ENCODE measurements at regions not wholly inside any gene's neighbourhood (a gene's known extent, or its start where the extent isn't known, plus 50 kb on each side); places are given as distances from the start of the nearest gene placed in this dataset.

DNA sequence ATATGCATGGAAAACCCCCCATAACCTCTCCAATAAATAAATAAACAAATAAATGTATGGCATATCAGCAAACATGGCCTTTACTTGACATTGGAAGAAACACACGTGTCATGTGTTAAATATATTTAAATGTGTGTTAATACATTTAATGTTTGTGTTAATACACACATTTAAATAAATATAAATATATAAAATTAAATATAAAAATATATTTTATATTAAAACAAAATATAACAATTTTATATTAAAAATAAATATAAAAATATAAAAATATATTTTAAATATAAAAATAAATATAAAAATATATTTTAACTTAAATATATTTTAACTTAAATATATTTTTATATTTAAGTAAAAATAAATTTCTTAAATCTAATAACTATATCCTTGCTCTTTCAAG, 187.6 kb upstream of the CXXC4 start:
- DNase-seq = no peak

DNA sequence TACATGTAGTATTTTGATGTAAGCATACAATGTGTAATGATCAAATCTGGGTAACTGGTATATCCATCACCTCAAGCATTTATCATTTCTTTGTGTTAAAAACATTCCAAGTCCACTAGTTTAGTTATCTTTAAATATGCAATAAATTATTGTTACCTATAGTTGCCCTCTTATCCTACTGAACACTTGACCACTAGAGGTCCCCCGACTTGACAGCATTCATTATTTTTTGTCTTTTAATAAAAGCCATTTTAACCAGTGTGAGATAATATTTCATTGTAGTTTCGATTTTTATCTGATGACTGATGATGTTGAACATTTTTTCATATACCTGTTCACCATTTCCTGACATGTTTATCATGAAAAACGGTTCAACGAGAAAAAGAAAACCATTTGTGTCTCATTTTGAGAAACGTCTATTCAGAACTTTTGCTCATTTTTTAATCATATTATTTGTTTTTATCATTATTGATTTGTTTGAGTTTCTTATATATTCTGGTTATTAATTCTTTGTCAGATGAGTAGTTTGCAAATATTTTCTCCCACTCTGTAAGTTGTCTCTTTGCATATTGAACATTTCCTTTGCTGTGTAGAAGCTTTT, 199.0 kb upstream of the CXXC4 start:
- no peak for DNase-seq

DNA sequence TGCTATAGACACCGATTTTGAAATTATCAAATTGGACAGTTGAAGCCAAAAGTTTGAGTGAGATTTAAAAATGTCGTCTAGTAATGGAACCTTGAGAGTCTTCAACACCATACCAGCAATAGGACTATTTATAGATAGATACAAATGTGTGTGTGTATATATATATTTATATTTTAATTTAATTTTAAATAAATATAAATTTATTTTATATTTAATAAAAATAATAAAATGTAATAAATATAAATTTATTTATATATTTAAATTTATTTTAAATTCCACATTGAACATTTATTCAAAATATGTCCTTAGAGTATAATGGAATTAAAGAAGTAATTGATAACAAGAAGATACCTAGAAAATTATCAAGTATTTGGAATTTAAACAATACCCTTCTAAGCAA, 221.9 kb upstream of the CXXC4 start:
- no peak for DNase-seq

DNA sequence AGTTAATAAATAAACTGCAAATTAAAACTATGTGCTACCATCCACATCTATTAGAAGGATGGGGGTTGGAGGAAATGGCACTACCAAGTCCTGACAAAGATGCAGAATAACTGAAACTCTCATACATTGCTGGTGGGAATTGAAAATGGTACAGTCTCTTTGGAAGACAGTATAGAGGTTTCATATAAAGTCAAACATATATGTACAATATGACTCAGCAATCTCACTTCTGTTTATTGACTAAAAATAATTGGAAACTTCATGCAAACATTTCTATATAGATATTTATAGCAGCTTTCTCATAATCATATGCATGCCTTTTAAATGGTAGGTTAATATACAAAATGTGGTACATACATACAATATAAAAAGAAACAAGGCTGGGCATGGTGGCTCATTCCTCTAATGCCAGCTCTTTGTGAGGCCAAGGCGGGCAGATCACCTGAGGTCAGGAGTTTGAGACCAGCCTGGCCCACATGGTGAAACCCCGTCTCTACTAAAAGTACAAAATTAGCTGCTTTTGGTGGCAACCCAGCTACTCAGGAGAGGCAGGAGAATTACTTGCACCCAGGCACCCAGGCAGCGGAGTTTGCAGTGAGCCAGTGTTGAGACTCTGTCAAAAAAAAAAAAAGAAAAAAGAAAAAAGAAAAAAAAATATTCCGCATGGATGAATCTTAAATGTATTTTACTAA, 225.0 kb upstream of the CXXC4 start:
- DNase-seq = peak; percentile 20

DNA sequence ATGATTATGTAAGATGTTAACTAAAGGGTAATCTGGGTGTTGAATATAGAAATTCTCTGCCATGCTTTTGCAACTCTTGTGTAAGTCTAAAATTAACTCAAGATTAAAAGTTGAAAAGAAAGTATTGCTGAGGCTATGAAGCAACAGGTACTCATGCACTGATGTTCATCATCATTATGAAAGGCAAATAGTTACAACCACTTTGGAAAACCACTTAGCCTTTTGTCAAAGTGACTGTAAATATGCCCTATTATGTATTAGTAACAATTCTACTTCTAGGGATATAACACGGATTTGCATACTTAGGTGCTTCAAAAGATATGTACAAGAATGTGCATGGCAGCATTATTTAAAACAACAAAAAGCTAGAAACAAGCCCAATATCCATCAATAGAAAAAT, 227.8 kb upstream of the CXXC4 start:
- DNase-seq = no peak

DNA sequence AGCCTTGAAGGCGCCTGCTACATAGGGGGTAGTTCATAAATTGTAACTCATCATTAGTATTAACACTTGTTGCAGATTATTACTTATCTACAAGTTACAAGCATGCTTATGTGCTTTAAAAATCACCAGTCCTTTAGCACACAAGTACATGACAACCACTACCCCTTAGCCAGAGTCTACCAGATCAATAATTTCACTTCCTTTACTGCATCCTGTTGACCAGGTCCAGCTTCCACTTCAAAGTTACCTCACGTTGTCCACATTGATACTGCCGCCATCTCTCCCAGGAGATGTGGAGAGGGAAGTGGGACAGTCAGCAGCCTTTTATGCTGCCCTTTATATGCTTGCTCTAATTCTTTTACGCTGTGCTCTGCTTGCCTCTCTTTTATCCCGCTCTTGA, 231.3 kb upstream of the CXXC4 start:
- no peak for DNase-seq

DNA sequence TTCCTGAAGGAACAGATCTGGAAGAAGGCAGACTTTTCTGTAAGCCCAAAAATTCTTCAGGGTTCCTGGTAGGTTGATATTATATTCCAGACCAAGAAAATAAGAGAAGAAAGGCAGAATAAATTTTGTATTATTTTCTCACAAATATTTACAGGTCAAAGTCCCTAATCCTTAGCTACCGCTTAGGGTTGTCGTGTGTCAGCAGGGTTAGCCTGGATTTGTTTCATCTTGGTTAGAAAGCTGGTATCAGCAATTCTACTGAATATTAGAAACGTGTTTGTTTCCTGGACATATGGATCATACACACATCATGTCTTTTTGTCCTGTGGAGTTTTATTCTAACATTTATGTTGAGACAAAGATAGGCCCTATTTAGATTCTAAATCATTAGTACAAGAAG, 232.9 kb upstream of the CXXC4 start:
- DNase-seq = no peak

DNA sequence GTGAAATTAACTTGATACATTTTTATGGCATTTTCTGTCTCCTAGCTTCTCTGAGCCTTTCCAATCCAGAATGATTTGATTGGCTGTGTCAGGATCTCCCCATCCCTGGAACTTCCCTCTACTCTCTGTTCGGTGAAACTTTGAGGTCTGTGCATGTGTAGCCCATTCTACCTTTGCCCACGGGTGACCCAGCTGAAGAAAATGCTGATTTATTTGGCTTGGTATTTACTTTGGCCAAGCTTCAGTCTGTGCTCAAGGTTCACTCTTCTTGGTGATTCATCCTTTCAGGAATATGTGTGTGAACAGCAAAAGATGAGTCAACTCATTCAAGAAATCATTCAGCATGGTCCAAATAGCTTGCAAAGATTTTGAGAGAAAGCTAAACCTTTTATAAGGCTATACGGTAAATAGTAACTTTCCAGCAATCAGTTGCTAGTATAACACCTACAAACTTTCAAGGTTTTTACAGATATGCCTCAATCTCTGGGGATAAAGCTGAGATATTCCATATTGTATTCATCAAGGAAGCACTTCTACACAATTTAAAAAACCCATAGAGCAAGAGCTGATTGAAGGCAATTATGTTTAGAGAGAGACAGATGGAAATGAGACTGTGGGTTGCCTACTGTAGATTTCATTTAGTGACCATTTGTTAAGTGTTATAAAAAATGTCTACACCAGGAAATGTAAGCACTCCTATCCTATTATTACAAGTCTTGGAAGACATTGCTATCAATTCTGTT, 233.9 kb upstream of the CXXC4 start:
- DNase-seq = peak; percentile 46

DNA sequence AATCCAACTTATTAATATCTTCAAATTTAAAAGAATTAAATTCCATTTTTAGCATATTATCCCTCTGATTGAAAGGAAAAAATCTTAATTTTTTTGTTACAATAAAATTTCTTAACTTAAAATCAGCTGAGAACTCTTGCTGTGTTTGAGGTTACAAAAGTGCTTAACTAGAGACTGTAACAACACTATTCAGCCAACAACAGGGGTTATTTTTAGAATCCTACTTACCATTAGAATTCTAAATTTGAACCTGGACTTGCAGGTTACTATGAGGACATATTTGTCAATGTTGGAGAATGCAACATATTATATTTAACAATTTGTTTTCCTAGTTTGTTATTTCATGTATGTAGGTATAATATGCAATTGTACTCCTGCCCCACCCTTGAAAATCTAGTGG, 238.1 kb upstream of the CXXC4 start:
- no peak for DNase-seq

DNA sequence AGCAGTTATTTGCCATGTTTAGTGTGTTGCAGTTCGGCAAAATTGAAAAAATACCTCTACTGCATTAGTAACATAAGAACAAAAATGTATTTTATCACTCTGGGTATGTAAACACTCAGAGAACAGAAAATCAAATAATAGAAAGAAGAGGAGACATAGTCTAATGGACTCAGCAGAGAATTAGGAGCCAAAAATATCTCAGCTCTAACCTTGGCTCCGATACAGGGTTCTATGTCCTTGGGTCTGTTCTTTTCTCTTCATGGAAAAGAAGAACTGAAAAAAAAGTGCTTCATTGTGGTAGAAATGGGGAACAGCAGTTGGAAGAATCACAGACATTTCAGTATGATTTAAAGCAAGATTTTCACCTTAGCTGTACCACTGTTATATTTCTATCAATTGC, 240.5 kb upstream of the CXXC4 start:
- DNase-seq = no peak

DNA sequence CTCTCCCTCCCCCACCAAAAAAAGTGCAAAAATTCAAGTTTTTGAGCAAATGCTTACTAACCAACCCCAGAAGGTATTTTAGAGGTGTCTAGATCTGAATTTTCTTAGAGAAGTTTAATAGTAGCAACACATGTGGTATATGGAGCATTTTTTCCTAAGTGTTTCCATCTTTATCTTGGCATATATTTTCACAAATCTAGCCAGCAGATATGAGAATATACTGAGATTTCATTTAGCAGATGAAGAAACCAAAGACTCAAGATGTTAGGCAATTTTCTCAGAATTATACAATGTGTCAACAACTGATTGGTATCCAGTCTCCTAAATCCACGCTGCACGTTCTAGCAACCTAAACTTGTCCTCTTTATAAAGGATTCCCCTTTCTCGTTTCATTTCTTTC, 245.5 kb upstream of the CXXC4 start:
- DNase-seq = no peak

DNA sequence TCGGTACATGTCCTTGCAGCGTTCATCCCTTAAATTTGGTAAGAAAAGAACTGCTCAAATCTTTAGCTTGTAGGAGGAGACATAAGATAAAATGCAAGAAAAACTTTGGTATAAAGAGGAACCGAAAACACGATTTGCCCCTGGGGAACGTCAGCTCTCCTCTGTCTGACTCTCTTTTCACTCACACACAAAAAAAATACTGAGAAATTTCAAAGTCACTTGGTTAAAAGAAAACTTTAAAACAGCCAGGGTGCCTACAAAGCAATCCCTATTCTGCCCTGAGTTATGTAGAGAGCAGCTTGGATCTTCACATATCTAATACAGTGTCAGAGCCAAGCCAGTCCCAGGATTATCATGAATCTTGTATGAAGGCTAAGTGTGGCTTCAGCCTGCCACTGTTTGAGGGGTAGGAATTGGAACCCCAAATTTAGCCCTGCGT, 248.5 kb upstream of the CXXC4 start:
- no peak for DNase-seq

DNA sequence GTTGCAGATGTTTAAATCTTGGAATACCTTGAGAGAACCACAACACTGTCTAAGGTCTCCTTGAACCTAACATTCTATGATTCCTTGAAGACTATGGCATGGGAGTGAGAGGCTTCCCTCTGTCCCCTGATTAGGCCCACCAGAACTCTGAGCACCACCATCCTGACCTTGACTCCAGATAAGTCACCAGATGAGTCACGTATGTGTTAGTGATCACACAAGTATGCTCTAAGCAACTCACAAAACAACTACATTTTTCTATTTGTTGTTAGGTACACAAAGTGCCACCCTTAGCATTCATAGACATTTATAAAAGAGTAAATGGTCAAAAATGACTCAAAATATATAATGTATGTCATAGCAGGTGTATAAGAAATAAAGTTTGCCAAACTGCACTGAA, 252.9 kb upstream of the CXXC4 start:
- no peak for DNase-seq

DNA sequence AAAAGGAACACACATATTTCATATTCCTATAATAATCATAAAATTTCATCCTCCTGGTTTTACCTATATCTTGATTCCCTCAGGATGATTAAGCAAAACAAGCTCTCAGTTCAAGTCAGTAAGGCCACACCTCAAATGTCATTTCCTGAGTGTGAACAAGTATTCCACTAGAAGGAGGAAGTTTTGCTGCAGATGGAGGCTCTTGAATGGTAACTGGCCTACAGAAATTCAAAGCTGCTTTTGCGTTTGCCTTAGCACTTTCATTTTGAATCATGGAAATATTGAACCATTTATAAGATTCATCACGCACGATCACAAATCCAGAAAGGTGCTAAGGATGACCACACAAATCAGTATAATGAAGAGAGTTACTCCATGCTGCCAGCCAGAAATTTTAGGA, 254.4 kb upstream of the CXXC4 start:
- peak; percentile 43 for DNase-seq

DNA sequence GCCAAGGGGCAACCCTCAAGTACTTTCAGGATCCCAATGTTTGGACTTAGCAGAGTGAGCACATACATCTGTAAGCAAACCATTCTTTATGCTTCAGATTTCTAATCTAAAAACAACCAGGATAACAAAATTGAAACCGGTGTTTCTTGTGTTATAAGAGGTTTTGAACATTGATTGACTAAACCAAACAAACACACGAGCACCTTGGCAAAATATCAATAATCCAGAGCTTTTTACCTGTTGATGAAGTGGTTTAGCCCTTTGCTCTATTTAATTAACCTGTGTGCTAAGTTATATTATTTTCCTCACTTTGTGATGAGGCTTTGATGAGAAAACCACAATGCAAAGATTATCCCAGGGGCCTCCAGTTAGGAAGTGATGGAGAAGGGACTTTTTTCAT, 255.3 kb upstream of the CXXC4 start:
- DNase-seq = no peak

DNA sequence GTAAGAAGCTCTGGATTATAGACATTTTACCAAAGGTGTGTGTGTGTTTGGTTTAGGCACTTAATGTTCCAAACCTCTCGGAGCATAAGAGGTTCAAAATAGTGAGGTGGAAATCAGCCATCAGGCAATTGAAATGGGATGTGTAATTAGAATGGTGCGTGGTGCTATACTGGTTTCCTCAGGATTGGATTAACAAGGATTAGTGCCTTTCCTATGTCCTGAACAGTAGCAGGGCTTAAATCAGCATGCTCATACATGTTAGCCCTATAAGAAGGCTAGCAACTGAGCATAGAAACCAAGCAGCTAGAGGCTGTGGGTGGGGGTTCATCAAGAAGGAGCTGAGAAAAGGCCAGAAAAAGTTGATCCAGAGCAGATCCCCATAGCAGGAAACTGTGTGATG, 256.8 kb upstream of the CXXC4 start:
- no peak for DNase-seq

DNA sequence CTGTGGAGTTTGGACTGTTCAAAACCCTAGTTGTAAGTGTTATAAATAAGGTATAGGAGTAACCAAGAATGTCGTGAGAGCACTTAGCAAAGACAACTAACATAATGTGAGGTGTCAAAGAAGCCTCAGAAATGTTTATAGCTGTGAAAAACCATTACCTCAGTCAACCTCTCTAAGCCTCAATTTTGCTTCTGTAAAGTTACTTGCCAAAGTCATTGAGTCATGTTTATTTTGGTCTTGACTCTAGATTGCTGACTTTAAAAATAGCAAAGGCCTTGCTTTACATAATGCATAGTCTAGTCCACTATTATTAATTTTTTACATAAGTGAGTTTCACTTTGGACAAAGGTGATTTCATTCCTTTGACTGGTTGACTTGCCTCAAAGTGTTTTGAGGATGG, 257.6 kb upstream of the CXXC4 start:
- DNase-seq = no peak

DNA sequence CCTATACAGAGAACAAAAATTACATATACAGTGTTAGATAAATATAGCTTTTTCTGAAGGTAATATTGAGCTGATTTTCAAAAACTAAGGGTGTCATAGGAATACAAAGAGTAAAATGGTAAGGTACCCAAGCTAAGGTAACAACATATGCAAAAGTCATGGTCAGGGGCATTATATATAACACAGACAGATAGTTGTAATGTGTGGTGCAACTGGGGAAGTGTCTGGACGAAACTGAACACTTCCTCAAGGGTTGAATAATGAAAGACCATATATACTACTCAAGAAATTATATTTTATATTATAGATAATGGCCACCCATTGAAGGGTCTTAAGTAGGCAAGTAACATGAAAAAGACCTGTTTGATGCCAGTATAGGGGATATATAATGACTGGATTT, 262.1 kb upstream of the CXXC4 start:
- DNase-seq = no peak

DNA sequence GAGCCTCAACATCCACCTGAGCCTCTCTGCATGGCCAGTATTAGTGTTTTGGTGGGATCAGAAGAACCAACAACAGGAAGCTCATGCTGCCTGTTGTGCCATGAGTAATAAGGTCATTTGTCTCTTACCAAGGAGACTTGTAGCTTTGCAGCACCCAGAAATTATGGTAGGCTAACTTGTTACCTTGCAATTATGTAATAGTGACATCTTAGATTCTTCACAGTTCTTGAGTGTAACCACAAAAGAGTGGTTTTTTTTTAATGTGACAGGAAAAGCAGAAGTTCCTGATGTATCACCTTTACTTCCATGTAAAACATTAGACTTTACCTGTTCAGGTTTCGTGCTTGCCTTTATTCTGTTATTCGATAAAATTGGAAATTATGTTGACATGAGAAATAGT, 263.9 kb upstream of the CXXC4 start:
- no peak for DNase-seq

DNA sequence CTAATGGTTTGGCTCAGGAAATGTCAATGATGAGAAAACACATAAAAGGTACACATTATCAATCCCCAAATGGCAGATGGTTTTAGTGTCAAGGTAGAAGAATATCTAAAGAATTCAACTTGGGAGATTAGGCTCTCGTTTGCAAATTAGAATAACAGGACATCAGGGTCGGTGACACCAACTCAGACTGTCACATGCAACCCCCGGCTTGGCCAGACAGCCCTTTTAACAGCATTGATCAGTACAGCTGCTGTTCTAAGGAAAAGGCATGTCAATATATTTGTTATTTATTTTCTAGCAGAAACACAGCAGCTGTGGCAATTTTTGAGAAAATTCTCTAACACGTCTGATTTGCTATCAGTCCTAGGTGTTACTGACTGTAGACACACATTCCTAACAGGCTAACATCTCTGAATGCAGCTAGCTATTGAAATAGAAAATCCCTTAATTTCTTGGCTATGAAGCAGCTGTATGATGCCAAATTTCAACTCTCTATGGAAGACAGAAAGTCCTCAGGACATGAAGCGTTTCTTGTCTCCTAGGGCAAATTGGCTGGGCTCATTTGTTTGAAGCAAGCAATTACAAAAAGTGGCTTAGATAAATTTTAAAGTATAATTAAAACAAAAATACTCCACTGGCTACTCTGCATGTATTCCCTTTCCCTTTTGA, 269.0 kb upstream of the CXXC4 start:
- no peak for DNase-seq

DNA sequence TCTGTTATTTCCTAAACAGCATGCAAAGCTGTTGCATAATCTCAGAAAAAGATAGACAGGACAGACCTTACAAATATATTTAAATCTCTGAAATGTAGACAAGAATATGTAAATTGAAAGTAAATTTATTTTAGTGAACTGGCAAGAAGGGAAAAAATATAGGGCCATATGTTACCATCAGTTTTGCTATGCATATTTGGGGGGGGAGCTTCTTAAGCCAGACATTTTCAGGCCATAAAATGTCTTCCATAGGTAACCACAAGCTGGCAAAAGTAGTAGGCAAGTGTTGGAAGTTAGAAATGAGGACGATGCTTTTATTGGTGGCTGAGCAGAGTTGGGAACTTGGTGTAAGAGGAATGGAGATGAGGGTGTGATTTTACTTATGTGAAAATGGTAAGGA, 272.0 kb upstream of the CXXC4 start:
- no peak for DNase-seq

DNA sequence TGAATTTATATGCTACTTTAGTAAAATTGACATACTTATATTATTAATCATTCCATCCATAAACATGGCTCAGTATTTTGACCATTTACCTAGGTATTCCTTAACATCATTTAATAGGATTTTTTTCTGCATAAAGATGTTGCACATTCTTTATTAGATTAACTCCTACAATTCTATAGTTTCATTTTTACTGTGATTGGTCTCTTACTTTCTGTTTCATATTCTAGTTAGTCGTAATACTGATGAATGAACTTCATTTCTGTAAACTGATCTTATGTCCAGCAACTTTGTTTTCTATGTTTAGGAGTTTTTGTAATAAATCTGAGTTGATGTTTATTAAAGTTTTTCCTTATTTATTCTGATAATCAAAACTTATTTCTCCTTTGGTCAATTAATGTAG, 278.2 kb upstream of the CXXC4 start:
- no peak for DNase-seq

DNA sequence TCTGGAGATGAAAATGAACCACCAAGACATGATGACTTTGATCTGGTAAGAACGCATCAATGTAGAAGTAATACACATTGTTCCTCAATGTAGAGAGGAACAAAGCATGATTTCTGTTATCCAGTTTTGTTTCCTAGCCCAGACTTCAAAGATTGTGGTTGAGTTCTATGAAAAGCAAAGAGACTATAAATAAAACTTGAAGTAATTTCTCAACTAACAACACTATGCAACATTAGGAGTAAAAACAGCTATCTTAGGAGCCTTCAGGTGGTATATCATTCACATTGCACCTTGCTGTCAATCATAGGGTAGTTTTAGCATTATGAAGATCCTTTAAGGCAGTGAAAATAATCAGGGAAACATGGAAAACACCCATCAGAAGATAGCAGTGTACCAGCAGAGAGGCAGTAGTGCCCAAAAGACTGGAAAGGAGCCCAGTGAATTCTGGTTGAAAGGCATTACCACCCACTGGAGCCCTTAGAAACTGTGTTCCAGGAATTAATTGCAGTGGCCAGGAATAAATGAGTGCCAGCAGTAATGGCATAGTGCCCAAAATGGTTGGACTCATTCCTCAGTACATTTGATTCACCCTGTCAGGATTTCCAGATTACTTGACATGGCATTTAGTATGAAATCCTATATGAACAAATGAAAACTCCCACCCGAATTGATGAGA, 300.7 kb upstream of the CXXC4 start:
- no peak for DNase-seq

All from activated CD4-positive, alpha-beta T cell treated with anti-CD3 and anti-CD28 coated beads, Interleukin-10, Interleukin-2, amounts not matched to agents 100 ng/mL and 50 ng/mL, durations not matched to agents 16 hours and 8 hours (primary cell).